ENCODE measurements at regions not wholly inside any gene's neighbourhood (a gene's known extent, or its start where the extent isn't known, plus 50 kb on each side); places are given as distances from the start of the nearest gene placed in this dataset.
"Not testable (repeated sequence)": the region's sequence is repeated elsewhere in the genome, so short reads cannot be mapped to it uniquely, and the experiment has no call there.

GRCh38 chr19:30096596-30097370 lies 154.7 kb downstream of the URI1 start:
- intact Hi-C loops (cut with DNase I): no loop called here
- DNase-seq: peak in 3 of 10 donors; percentile 64 to 80 (median 75)

DNA sequence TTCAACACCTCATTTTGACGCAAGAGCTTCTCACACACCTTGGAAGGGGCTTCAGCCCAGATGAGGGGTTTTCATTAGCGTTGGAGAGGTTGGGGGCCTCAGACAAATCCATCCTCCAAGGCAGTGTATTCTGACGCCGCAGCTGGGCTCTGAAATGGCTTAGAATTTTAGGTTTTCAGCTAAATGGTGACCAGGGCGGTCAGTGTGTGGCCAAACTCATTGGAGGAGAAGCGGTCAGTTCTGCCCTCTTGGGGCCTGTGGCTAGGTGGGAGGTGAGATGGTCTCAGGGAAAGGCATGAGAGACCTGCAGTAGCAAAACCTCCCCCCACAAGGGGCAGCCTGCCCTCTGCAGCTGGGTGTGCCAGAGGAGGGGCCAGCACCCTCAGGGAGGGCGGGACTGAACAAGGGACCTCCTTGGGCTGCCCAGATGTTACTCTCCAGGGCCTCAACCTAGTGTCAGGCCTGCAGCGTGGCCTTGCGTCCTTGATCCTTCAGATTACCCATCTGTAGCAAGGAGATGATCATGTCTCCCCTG lies 155.8 kb downstream of the URI1 start:
- peak in 3 of 10 donors; percentile 26 to 75 (median 50) for DNase-seq
- intact Hi-C loops (cut with DNase I): no loop called here

- peak in 4 of 10 donors; percentile 22 to 84 (median 32) for DNase-seq
- intact Hi-C loops (cut with DNase I): no loop called here
Measured at GRCh38 chr19:30102239-30102638, 160.2 kb downstream of the URI1 start.

DNA sequence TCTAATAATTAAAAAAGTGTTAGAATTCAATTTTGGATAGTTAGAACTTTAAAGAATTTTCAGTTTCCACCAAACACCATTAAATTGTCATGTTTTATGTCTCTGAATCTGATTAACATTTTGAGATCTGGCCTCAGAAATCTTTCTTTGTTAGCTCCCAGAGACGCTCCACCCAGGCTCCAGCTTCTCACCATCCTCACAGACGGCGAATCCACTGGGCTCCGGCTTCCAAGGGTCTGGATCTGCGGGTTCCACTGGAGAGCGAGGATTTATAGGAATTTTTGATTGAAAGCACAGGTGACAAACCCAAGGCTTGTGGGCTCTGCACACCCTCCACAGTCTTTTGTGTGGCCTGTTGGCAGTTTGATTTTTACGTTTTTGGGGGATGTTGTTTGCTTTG lies 160.6 kb downstream of the URI1 start:
- intact Hi-C loops (cut with DNase I): no loop called here
- peak in 3 of 10 donors; percentile 66 to 78 (median 78) for DNase-seq

DNA sequence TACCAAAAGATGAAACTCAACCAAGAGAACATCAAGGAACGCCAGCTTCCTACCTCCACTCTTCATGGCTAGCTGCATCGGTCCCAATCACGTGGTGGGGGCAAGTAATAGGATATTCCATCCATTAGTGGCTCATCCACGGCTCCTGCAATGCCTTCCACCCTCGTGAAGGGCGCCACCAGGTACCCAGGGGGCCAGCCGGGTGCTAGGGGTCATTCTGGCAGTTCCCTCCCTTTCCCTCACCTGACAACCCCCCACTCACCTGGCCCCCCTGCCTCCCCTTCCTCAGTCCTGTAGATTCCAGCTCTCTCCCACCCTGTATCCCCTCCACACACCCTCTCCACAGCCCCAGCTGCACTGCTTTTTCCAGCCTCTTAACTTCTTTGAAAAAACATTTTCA lies 161.9 kb downstream of the URI1 start:
- DNase-seq: peak in 3 of 10 donors; percentile 43 to 74 (median 50)
- intact Hi-C loops (cut with DNase I): no loop called here

GRCh38 chr19:30105316-30105715 lies 163.3 kb downstream of the URI1 start:
- intact Hi-C loops (cut with DNase I): no loop called here
- DNase-seq: peak in 2 of 10 donors; percentile 44 to 51

- intact Hi-C loops (cut with DNase I): no loop called here
- peak in 2 of 10 donors; percentile 33 to 41 for DNase-seq
Measured at GRCh38 chr19:30105727-30106126, 163.7 kb downstream of the URI1 start.

DNA sequence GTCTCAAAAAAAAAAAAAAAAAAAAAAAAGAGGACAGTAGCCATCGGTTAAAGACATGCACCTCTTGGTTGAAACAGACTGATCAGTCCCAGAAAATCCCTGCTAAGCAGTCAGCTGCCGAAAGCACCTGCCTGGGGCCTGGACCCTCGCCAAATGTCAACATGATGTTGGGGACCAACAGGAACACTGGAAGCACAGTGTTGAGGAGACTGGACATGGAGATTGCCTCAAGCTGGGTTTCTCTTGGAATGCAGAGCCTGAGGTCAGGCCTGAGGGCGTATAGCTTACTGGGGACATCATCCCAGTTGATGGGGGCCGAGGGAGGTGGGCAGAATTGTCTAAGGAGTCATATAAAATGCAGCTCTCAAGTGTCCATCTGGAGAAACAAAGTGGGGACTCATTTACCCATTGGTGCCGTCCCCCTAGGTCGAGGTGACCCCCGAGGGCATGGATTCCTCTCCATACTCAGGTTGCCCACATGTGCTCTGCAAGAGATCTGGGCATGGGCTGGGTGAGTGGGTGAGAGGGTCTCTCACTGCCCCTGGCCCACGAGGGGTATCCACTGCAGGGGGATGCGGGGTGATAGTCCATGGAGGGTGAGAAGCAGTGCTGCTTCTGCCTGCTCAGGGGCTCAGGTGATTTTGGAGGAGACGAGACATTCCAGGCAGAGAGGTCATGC lies 164.5 kb downstream of the URI1 start:
- intact Hi-C loops (cut with DNase I): no loop called here
- DNase-seq: peak in 2 of 10 donors; percentile 35 to 75

DNA sequence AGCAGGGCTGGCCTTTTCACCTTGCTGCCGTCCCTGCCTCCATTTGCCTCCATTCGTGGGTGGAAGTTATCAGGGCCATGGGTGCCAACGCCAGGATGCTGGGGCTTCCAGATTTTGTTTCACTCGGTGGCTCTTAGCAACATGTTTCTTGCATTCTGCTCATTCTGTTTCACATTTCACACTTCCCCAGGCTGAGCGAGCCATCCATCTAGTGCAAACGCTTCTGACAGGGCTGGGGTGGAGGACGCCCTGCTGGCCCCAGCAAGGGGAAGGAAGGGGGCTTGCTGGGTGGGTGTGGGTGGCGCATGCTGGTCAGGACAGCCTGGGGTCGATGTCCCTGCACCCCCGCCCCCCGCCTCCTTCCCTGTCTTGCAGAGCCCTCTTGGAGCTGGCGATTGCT lies 165.2 kb downstream of the URI1 start:
- DNase-seq: peak in 2 of 10 donors; percentile 42 to 66
- intact Hi-C loops (cut with DNase I): no loop called here

GRCh38 chr19:30109565-30109964 lies 167.5 kb downstream of the URI1 start:
- intact Hi-C loops (cut with DNase I): no loop called here
- DNase-seq: peak in 1 of 10 donors; percentile 1

DNA sequence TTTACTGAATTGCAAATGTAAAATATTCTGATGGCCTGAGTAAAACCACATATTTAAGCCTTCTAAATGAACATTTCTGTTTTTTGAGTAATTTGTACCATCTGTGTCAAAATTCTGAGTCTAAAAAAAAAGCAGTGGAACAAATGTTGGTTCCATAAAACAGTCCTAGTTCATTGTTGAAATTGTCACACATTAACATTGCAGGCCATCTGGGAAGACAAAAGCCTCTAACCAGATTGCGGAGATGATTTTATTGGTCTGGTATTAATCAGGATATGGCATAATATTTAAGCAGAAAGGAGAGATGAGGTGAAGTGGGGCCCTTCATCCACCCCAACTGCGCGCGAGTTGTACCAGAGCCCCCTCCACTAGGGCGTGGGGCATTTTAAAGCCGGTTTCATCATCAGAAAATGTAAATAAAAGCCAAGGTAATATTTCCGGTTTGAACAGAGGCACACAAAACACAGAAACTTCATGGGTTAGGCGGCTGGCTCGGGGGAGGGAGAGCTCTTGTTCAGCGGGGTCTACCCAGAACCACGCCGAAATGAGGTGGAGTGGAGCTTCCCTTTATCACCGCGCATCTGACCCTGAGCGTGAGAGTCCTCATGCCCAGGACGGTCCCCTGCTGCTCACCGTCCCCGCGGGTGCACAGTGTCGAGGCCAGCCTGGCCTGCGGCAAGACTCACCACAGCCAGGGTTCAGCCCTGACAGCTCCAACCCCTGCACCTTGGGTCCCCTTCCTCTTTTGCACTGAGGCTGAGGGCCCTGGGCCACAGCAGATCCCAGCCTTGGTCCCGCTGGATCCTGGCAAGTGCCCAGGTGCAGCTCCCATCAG lies 169.2 kb downstream of the URI1 start:
- intact Hi-C loops (cut with DNase I): no loop called here
- DNase-seq: peak in 2 of 10 donors; percentile 43 to 75

DNA sequence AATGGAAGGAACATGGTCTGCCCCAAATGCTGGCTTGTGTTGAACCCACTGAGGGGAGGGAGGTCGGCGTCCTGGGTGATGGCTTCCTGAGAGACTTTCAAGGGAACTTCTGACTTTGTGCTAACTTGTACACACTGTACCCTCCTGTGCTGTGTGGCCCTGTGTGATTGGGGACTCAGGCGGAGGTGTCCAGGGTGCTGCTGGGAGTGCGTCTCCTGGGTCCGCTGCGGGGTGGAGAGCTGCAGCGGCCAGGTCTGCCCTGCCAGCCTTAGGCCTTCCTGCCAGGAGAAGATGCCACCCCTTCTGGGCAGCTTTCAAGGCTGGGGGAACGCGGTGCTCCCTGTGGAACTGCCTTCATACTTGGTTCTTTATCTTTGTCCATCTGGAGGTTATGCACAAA lies 170.1 kb downstream of the URI1 start:
- DNase-seq: peak in 2 of 10 donors; percentile 43 to 76
- intact Hi-C loops (cut with DNase I): no loop called here

DNA sequence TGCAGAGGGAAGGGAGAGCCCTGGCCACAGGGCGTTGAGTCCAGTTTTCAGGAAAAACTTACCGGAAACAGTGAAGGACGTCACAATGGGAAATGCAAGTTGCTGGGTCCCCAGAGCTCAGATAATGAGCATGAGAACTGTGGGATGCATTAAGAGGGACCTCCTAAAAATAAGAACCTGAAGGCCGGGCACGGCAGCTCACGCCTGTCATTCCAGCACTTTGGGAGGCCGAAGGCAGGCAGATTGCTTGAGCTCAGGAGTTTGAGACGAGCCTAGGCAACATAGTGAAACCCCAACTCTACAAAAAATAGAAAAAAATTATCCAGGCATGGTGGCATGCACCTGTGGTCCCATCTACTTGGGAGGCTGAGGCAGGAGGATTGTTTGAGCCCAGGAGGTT lies 170.6 kb downstream of the URI1 start:
- peak in 2 of 10 donors; percentile 53 to 55 for DNase-seq
- intact Hi-C loops (cut with DNase I): no loop called here

DNA sequence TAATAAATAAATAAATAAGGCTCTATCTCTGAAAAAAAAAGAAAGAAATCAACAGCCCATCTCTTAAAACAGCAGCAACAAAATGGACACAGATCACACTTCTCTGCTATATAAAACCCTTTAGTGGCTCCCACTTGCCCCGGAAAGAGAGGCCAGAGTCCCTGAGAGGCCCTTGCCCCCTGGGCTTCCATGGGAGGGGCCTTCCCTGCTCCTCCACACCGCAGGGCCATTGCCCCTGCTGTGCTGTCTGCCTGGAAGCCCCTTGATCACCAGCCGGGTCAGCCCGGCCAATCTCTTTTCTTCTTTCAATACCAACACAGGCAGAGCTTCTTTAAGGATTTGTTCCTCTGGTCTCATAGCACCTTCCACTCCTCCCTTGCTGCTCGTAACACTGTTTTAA lies 171.1 kb downstream of the URI1 start:
- peak in 1 of 10 donors; percentile 65 for DNase-seq
- intact Hi-C loops (cut with DNase I): no loop called here

- DNase-seq; intact Hi-C loops (cut with DNase I): not testable (repeated sequence)
Measured at GRCh38 chr19:30114095-30114494, 172.1 kb downstream of the URI1 start.

DNA sequence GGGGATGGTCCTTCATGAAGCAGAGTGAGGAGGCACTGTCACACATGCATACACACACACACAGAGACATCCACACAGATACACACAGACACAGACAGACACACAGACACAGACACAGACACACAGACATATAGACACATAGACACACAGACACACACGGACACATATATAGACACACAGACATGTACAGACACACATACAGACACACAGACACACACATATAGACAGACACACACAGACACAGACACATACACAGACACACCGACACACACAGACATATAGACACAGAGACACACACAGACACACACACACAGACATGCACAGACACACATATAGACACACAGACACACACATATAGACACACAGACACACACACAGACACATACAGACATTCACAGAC lies 173.9 kb downstream of the URI1 start:
- intact Hi-C loops (cut with DNase I): no loop called here
- no peak for DNase-seq

- intact Hi-C loops (cut with DNase I): no loop called here
- no peak for DNase-seq
Measured at GRCh38 chr19:30116530-30116929, 174.5 kb downstream of the URI1 start.

DNA sequence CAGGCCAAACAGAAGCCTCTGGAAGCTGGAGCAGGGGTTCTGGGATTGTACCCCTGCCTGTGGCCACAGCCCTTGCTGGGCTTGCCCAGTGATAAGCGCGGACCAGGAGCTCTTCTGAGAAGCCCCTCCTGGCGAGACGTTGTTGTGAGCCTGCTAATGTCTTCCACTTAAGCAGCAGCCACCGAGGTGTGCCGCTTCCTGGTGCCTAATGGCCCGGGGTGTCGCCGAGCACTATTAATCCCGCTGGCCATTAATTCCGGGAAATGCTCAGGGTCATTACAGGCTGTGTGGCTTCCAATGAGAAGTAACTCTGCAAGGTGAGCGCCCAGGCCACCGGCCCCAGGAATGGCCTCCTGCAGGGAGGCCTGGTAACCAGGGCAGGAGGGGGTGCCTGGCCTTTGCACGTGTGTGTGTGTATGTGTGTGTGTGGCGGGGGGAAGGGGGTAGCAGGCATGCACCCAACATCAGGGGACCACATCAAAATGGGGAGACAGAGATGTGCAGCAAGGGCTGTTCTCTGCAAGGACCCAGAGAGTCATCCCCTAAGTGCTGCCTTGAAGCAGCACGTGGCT lies 175.0 kb downstream of the URI1 start:
- intact Hi-C loops (cut with DNase I): no loop called here
- peak in 1 of 10 donors; percentile 64 for DNase-seq

DNA sequence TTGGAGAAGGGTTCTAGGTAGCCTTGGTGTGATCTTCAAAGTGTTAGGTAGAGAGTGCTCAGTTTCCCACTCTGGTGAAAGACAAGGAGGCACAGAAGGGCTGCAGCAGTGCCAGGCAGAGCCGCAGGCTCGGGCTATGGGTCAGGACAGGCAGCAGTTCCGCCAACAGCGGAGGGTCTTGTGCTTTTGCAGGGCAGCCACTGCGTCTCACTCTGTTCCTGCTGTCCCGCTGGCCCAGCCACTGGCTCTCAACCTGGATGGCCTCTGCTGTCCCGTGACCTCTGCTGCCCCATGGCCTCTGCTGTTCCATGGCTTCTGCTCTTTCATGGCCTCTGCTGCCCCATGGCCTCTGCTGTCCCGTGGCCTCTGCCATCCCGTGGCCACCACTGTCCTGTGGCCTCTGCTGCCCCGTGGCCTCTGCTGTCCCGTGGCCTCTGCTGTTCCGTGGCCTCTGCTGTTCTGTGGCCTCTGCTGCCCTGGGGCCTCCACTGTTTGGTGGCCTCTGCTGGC lies 175.7 kb downstream of the URI1 start:
- intact Hi-C loops (cut with DNase I): no loop called here

GRCh38 chr19:30118221-30118620 lies 176.2 kb downstream of the URI1 start:
- DNase-seq: no peak
- intact Hi-C loops (cut with DNase I): no loop called here

More for the DNA sequence above, 175.7 kb downstream of the URI1 start:
- peak in 1 of 10 donors; percentile 74 for DNase-seq

Measured in posterior cingulate gyrus (tissue), 11 donors.